Thyroid gland (tissue), 4 donors: ENCODE measurements at regions not wholly inside any gene's neighbourhood (a gene's known extent, or its start where the extent isn't known, plus 50 kb on each side); places are given as distances from the start of the nearest gene placed in this dataset.

Experiments used
- CTCF ChIP-seq, 6 experiments: fragments of 200-600 bp in 3 of 6; fragments of 450-650 bp in 3 of 6; sonication (generic) in 3 of 6; IDR thresholded peaks; one replicate each; pipeline ENCODE4 v1.5.1; 2016 to 2019; ENCODE audit warnings: antibody characterized with exemption in 6 of 6, mild to moderate bottlenecking in 2 of 6, inconsistent platforms in 1 of 6, moderate library complexity in 1 of 6
- POLR2A ChIP-seq, 2 donors: fragments of 450-650 bp; IDR thresholded peaks; one replicate each; pipeline ENCODE4 v1.6.1; 2017; ENCODE audit warnings: antibody characterized with exemption in 2 of 2, mild to moderate bottlenecking in 2 of 2, moderate library complexity in 1 of 2

- TF ChIP-seq CTCF (IDR thresholded peaks at IDR 0.05) (no peak), POLR2A (IDR thresholded peaks at IDR 0.05) (no peak)
These were observed 325.5 kb upstream of the IRX4 start for GRCh38 chr5:2208239-2208544.
